IMR-90 (cell line): ENCODE measurements at regions not wholly inside any gene's neighbourhood (a gene's known extent, or its start where the extent isn't known, plus 50 kb on each side); places are given as distances from the start of the nearest gene placed in this dataset.

Experiments used
- ATAC-seq: fragments of 200-7000 bp; cut with Tn5 transposase; 2 replicates; pipeline ENCODE4 v1.9.1; 2020; ENCODE audit warnings: low read depth, mild to moderate bottlenecking, moderate library complexity
- BruUV-seq: library from RNA; stranded (reverse); fragments of 400-500 nt; replicated peaks from 2 replicates; lab custom pipeline; 2021; lab: Mats Ljungman, UMichigan
- CTCF ChIA-PET: fragments of 300-600 bp; formaldehyde crosslinking; extraction: SDS; loops from one replicate; lab custom pipeline; 2021; ENCODE audit warnings: antibody characterized with exemption; lab: Yijun Ruan, JAX
- POLR2A ChIA-PET: fragments of 300-600 bp; sonication (Branson Sonifier 250); formaldehyde crosslinking; loops from one replicate; lab custom pipeline; 2022; ENCODE audit warnings: antibody characterized with exemption; ENCODE audit not compliant: unreplicated experiment; lab: Charles Lee
- DNase-seq: peaks from one replicate; pipeline ENCODE4 v3.0.0; 2013
- H2AFZ ChIP-seq: replicated peaks from 2 replicates; pipeline ENCODE3; 2013; ENCODE audit warnings: low read length, mild to moderate bottlenecking; ENCODE audit not compliant: poor library complexity
- H2AK5ac ChIP-seq: 2 replicates; pipeline ENCODE4 v1.6.1; 2013; ENCODE audit warnings: low read depth, low read length, inconsistent platforms
- H2AK9ac ChIP-seq: replicated peaks from 2 replicates; pipeline ENCODE3; 2013; ENCODE audit warnings: mild to moderate bottlenecking, low read depth, low read length, moderate library complexity; ENCODE audit not compliant: poor library complexity
- H2BK120ac ChIP-seq: 2 replicates; pipeline ENCODE4 v1.6.1; 2013; ENCODE audit warnings: low read depth, low read length, inconsistent platforms
- H2BK15ac ChIP-seq: 3 replicates; pipeline ENCODE4 v1.6.1; 2013; ENCODE audit warnings: low read depth, low read length, inconsistent platforms
- H2BK20ac ChIP-seq: 2 replicates; pipeline ENCODE4 v1.6.1; 2013; ENCODE audit warnings: low read depth, mild to moderate bottlenecking, inconsistent platforms, low read length, moderate library complexity
- H2BK5ac ChIP-seq: 2 replicates; pipeline ENCODE4 v1.6.1; 2013; ENCODE audit warnings: mild to moderate bottlenecking, low read depth, low read length, inconsistent platforms; ENCODE audit not compliant: poor library complexity, severe bottlenecking
- H3K14ac ChIP-seq: replicated peaks from 2 replicates; pipeline ENCODE4 v1.6.1; 2013; ENCODE audit warnings: low read depth, low read length, inconsistent platforms
- H3K18ac ChIP-seq: 2 replicates; pipeline ENCODE4 v1.6.1; 2013; ENCODE audit warnings: low read depth, low read length, control low read depth
- H3K23ac ChIP-seq: 2 replicates; pipeline ENCODE4 v1.6.1; 2013; ENCODE audit warnings: low read depth, low read length, inconsistent platforms
- H3K27ac ChIP-seq: 2 replicates; pipeline ENCODE4 v1.5.1; 2013; ENCODE audit warnings: mild to moderate bottlenecking, control low read depth, low read length; ENCODE audit not compliant: insufficient read depth
- H3K27me3 ChIP-seq: 2 replicates; pipeline ENCODE4 v1.6.1; 2013; ENCODE audit warnings: low read length; ENCODE audit not compliant: control insufficient read depth, insufficient read depth
- H3K36me3 ChIP-seq: 2 replicates; pipeline ENCODE4 v1.6.1; 2013; ENCODE audit warnings: low read length, mixed read lengths; ENCODE audit not compliant: control insufficient read depth, insufficient read depth
- H3K4ac ChIP-seq: 2 replicates; pipeline ENCODE4 v1.6.1; 2013; ENCODE audit warnings: low read depth, low read length, inconsistent platforms
- H3K4me1 ChIP-seq: 2 replicates; pipeline ENCODE4 v1.6.1; 2013; ENCODE audit warnings: low read length, mixed read lengths; ENCODE audit not compliant: control insufficient read depth, insufficient read depth
- H3K4me2 ChIP-seq: 2 replicates; pipeline ENCODE4 v1.6.1; 2013; ENCODE audit warnings: low read depth, mild to moderate bottlenecking, control low read depth, low read length, moderate library complexity
- H3K4me3 ChIP-seq: 2 replicates; pipeline ENCODE4 v1.5.1; 2013; ENCODE audit warnings: low read depth, mild to moderate bottlenecking, control low read depth, low read length, moderate library complexity; ENCODE audit not compliant: insufficient read depth
- H3K56ac ChIP-seq: 2 replicates; pipeline ENCODE4 v1.6.1; 2013; ENCODE audit warnings: low read length, inconsistent platforms; ENCODE audit not compliant: insufficient read depth; ENCODE audit errors: extremely low read depth
- H3K79me1 ChIP-seq, 2 experiments: 2 replicates each; pipeline ENCODE4 v1.6.1; 2013; ENCODE audit warnings: low read length in 2 of 2, inconsistent platforms in 1 of 2, low read depth in 1 of 2
- H3K9ac ChIP-seq: 2 replicates; pipeline ENCODE4 v1.6.1; 2013; ENCODE audit warnings: low read depth, low read length, control low read depth
- H3K9me1 ChIP-seq: 2 replicates; pipeline ENCODE4 v1.6.1; 2013; ENCODE audit warnings: low read length, inconsistent platforms; ENCODE audit not compliant: insufficient read depth
- H3K9me3 ChIP-seq: 2 replicates; pipeline ENCODE4 v1.6.1; 2013; ENCODE audit warnings: low read length; ENCODE audit not compliant: control insufficient read depth, insufficient read depth
- H4K20me1 ChIP-seq: 2 replicates; pipeline ENCODE4 v1.6.1; 2013; ENCODE audit warnings: low read length, inconsistent platforms; ENCODE audit not compliant: insufficient read depth
- H4K5ac ChIP-seq: 2 replicates; pipeline ENCODE4 v1.6.1; 2013; ENCODE audit warnings: mild to moderate bottlenecking, low read depth, low read length, control low read depth
- H4K8ac ChIP-seq, 2 experiments: 2 replicates each; pipeline ENCODE4 v1.6.1; 2013; ENCODE audit warnings: low read depth in 2 of 2, low read length in 2 of 2, control low read depth in 1 of 2, inconsistent platforms in 1 of 2
- H4K91ac ChIP-seq: 2 replicates; pipeline ENCODE4 v1.6.1; 2013; ENCODE audit warnings: low read depth, low read length, inconsistent platforms; ENCODE audit not compliant: insufficient read depth
- BHLHE40 ChIP-seq: fragments of 150-350 bp; IDR thresholded peaks from 2 replicates; pipeline ENCODE4 v1.6.1; 2016; ENCODE audit warnings: mild to moderate bottlenecking, low read depth, low read length
- CEBPB ChIP-seq: IDR thresholded peaks from 2 replicates; pipeline ENCODE4 v1.6.1; 2012; ENCODE audit warnings: low read depth, low read length, improper control_type of control experiment
- CHD1 ChIP-seq: IDR thresholded peaks from 2 replicates; pipeline ENCODE4 v1.6.1; 2012; ENCODE audit warnings: low read depth, low read length, improper control_type of control experiment
- CTCF ChIP-seq: conservative IDR thresholded peaks from 2 replicates; pipeline ENCODE4 v1.5.1; 2012; ENCODE audit warnings: mild to moderate bottlenecking, low read depth, low read length, improper control_type of control experiment
- ELK1 ChIP-seq: fragments of 150-350 bp; IDR thresholded peaks from 2 replicates; pipeline ENCODE4 v1.6.1; 2016; ENCODE audit warnings: low read depth, mild to moderate bottlenecking, low read length, moderate library complexity, borderline replicate concordance
- FOS ChIP-seq: fragments of 150-350 bp; IDR thresholded peaks from 2 replicates; pipeline ENCODE4 v1.6.1; 2016; ENCODE audit warnings: low read depth, low read length
- MAFK ChIP-seq: IDR thresholded peaks from 2 replicates; pipeline ENCODE4 v1.6.1; 2012; ENCODE audit warnings: low read depth, low read length, improper control_type of control experiment
- MAZ ChIP-seq: IDR thresholded peaks from 2 replicates; pipeline ENCODE4 v1.6.1; 2012; ENCODE audit warnings: low read depth, mild to moderate bottlenecking, low read length, improper control_type of control experiment, moderate library complexity, borderline replicate concordance
- MXI1 ChIP-seq: IDR thresholded peaks from 2 replicates; pipeline ENCODE4 v1.6.1; 2012; ENCODE audit warnings: low read depth, mild to moderate bottlenecking, low read length, moderate library complexity, borderline replicate concordance
- NFE2L2 ChIP-seq: fragments of 150-350 bp; IDR thresholded peaks from 2 replicates; pipeline ENCODE4 v1.6.1; 2016; ENCODE audit warnings: low read depth, mild to moderate bottlenecking, low read length
- POLR2A ChIP-seq: IDR thresholded peaks from 2 replicates; pipeline ENCODE4 v1.6.1; 2012; ENCODE audit warnings: mild to moderate bottlenecking, low read depth, low read length
- RAD21 ChIP-seq: IDR thresholded peaks from 2 replicates; pipeline ENCODE4 v1.6.1; 2012; ENCODE audit warnings: low read length, improper control_type of control experiment
- RCOR1 ChIP-seq: IDR thresholded peaks from 2 replicates; pipeline ENCODE4 v1.6.1; 2012; ENCODE audit warnings: mild to moderate bottlenecking, low read length, improper control_type of control experiment; ENCODE audit not compliant: insufficient replicate concordance
- RFX5 ChIP-seq: IDR thresholded peaks from 2 replicates; pipeline ENCODE4 v1.8.0; 2012; ENCODE audit warnings: low read depth, mild to moderate bottlenecking, low read length, moderate library complexity
- SMC3 ChIP-seq: fragments of 150-350 bp; IDR thresholded peaks from 2 replicates; pipeline ENCODE4 v1.6.1; 2016; ENCODE audit warnings: low read depth, mild to moderate bottlenecking, antibody characterized with exemption, low read length, moderate library complexity
- USF2 ChIP-seq: fragments of 150-350 bp; IDR thresholded peaks from 2 replicates; pipeline ENCODE4 v1.6.1; 2017; ENCODE audit warnings: mild to moderate bottlenecking, antibody characterized with exemption, low read length, low read depth
- WGBS, 2 experiments: methylation state at CpG; one replicate each; pipeline versions ENCODE4 v1.1.5 to v1.1.7; 2013; ENCODE audit warnings: missing lambda C conversion rate in 2 of 2; ENCODE audit not compliant: insufficient read length in 1 of 2; ENCODE audit errors: extremely low coverage in 2 of 2; 5-methylcytosine and 5-hydroxymethylcytosine counted together
- dilution Hi-C: fragments of 300-500 bp; cut with HindIII; formaldehyde crosslinking; loops from one replicate; pipeline ENCODE4 v1.14.3; 2018; ENCODE audit warnings: low sequenced_read_pairs; ENCODE audit not compliant: unreplicated experiment
- in situ Hi-C: fragments of 300-500 bp; cut with MboI; formaldehyde crosslinking; loops from 3 replicates; pipeline ENCODE4 v1.14.3; 2019; ENCODE audit warnings: low sequenced_read_pairs, inconsistent platforms, mixed read lengths
- intact Hi-C: fragments of 100-400 bp; cut with micrococcal nuclease; formaldehyde crosslinking; loops from 2 replicates; pipeline ENCODE4 v1.10.0; 2022

- no peak overlapping the region for H3K4me2 ChIP-seq
- TF ChIP-seq BHLHE40 (no peak), NFE2L2 (no peak), MAZ (no peak), SMC3 (no peak), MXI1 (no peak), RAD21 (no peak), RFX5 (no peak), MAFK (no peak), CTCF (no peak), USF2 (no peak), ELK1 (no peak), POLR2A (no peak), RCOR1 (no peak), FOS (no peak), CEBPB (no peak), CHD1 (no peak)
- no peak overlapping the region for H2BK120ac ChIP-seq
- H3K18ac ChIP-seq = no peak overlapping the region
- no peak overlapping the region for H2BK20ac ChIP-seq
- H3K9ac ChIP-seq = no peak overlapping the region
- H4K20me1 ChIP-seq = no peaks in the 10 kb centered on the region
- H4K8ac ChIP-seq = no peak overlapping the region
- no peaks in the 10 kb centered on the region for H3K4me1 ChIP-seq
- dilution Hi-C loops (no loop called here), intact Hi-C loops (no loop called here), in situ Hi-C loops (no loop called here)
- H3K79me1 ChIP-seq = no peaks in the 10 kb centered on the region
- no peak overlapping the region for H3K4ac ChIP-seq
- POLR2A ChIA-PET = no interaction called here
- no CpG with 5 or more reads among the region's 2 CpGs for WGBS, 2 experiments
- no peak overlapping the region for H3K4me3 ChIP-seq
- H2AK5ac ChIP-seq = no peak overlapping the region
- H4K5ac ChIP-seq = no peak overlapping the region
- no peak overlapping the region for H3K14ac ChIP-seq
- H3K56ac ChIP-seq = no peak overlapping the region
- CTCF ChIA-PET = no interaction called here
- H4K91ac ChIP-seq = no peak overlapping the region
- no peak overlapping the region for H2AK9ac ChIP-seq
- H3K27me3 ChIP-seq = no peaks in the 10 kb centered on the region
- ATAC-seq (no peak), DNase-seq (no peak)
- H3K9me3 ChIP-seq = no peaks in the 10 kb centered on the region
- H3K27ac ChIP-seq = no peak overlapping the region
- no peak overlapping the region for H2BK15ac ChIP-seq
- peaks cover 2% of the 10 kb centered on the region; the same call in 1 of the 2 replicates for H3K9me1 ChIP-seq
- no peak overlapping the region for H3K23ac ChIP-seq
- no TSS peak for BruUV-seq
- H2BK5ac ChIP-seq = no peak overlapping the region
- no peaks in the 10 kb centered on the region for H3K36me3 ChIP-seq
- H2AFZ ChIP-seq = no peak overlapping the region
Measured at GRCh38 chr1:245003246-245003645, 138.9 kb upstream of the HNRNPU start.
